ENCODE measurements at regions not wholly inside any gene's neighbourhood (a gene's known extent, or its start where the extent isn't known, plus 50 kb on each side); places are given as distances from the start of the nearest gene placed in this dataset.

DNA sequence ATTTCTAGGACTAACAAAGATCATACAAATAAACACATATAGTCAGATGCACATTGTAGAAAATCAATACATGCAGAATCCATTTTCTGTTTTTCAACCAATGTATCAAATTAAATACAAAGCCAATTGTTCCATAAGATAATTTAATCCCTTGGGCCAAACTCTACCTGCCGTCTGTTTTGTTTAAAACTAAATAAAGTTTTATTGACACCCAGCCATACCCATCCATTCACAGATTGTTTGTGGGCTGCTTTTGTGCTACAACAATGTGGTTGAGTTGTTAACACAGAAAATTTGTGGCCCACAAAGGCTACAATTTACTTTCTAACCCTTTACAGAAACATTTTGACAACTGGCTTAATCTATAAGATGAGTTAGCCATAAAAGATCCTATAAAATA lies 484.0 kb upstream of the ID2 start:
- no peak for DNase-seq

DNA sequence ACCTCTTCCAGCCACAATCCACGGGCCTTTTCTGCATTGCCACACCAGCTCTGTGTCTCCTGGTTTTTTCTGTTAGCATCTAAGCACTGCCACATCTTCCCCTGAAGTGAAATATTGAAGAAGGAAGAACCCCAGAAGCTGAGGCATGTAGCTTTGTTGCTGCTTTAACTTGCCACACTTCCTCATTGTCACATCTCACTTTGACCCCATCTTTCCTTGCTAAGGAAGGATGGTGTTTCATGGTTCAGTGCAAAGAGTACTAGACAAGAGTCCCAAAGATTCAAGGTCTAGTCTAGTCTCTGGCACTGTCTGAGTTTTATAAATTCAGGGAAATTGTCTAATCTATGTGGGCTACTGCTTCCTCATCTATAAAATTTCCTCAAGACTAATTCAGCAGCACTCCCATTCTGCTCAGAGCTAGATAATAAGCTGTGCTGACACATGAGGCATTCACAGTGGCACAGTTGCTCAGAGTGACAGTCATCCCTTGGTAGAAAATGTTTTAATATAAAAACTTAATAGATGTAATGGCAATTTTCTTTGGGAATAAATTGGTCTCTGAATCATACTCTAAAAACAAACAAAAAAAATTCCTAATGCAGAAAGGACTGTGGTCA lies 483.0 kb upstream of the ID2 start:
- no peak for DNase-seq

DNA sequence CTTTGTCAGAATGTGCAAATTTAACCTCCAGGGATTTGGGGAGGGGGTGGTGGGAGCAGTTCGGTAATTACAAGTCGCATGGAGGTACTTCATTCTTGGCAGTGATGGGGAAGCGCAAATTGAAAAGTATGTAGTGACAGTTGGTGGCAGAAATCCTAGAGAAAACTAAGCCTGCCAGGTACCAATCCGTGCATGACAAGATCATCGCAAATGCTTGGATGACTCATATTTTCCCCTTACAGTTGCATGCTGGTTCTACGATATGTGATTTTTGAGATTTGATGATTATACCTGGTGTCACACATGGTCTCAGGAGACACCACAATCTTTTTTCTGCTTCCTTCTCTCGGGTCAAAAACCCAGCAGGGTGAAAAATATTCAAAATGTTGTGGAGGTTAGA lies 479.7 kb upstream of the ID2 start:
- no peak for DNase-seq

DNA sequence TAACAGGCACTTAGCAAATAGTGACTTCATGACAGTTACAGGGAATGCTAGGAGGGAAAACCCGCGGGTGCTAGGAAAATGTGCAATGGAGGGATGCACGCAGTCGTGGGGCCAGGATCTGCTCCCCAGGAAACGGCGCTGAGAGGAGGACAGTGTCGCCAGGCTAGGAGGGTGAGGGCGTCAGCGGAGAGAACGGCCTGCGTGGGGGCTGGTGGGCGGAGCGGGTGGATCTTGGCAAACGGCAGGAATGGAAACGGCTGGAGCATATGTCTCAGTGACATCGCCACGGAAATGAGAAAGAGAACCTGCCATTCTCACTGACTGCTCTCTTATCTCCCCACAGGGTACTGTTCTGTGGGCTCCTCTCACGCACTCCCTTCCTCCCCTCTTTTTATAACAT lies 478.5 kb upstream of the ID2 start:
- DNase-seq, result no peak

DNA sequence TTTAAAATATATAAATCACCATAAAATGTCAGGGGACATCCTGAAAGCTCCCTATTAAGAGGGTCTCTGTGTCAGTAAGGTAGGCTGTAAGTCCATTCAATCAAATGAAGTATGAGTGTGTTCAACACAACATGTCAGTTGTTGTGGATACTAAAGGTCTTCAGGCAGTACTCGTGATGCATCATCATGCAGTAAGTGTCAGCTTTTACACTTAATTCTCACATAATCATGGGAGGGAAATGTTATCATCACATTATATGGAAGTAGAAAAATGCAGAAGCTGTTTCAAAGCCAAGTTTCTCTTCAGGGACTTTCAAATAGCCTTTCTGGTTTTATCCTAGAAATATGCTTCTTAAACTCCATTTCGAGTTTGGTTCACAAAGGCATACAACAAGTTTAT lies 477.1 kb upstream of the ID2 start:
- DNase-seq, result no peak

DNA sequence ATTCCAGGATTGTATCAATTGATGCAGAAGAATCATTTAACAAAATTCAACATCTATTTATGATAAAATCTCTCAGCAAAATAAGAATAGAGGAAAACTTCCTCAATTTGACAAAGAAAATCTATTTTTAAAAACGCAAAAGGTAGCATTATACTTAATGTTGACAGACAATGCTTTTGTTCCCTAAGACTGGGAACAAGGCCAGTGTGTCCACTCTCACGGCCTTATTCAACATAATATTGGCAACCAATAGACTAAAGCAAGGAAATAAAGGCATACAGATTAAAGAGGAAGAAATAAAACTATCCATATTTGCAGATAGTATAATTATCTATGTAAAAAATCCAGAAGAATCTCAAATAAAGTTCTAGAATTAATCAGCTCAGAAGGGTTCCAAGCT lies 472.4 kb upstream of the ID2 start:
- DNase-seq, result no peak

DNA sequence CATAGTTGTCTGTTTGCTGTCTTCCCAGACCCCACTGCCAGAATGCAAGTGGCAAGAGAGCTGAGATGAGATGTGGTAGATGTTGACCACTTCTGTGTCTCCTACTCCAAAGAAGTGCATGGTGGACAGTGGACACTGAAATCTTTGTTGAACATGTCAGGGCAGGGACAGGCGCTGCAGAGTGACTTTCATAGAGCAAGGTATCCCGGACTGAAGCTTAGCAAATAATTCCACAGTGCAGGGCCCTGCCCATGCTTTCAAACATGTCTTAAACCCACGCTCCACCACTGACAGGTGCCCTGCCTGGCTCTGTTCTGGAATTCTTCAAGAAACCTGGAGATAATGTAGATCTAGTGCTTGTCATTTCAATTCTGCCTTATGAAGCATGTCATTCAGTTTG lies 470.5 kb upstream of the ID2 start:
- DNase-seq, result no peak

DNA sequence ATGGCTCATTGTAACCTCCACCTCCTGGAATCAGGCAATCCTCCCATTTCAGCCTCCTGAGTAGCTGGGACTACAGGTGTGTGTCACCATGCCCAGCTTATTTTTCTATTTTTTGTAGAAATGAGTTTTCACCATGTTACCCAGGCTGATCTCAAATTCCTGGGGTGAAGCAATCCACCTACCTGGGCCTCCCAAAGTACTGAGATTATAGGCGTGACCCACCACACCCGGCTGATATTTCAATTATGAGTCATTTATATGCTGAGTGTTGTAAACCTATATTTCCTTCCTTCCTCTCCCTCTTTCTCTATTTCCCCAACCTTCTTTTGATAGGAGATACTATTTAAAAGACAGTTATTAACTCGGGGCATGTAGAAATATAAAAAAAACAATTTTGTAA lies 469.6 kb upstream of the ID2 start:
- no peak for DNase-seq

DNA sequence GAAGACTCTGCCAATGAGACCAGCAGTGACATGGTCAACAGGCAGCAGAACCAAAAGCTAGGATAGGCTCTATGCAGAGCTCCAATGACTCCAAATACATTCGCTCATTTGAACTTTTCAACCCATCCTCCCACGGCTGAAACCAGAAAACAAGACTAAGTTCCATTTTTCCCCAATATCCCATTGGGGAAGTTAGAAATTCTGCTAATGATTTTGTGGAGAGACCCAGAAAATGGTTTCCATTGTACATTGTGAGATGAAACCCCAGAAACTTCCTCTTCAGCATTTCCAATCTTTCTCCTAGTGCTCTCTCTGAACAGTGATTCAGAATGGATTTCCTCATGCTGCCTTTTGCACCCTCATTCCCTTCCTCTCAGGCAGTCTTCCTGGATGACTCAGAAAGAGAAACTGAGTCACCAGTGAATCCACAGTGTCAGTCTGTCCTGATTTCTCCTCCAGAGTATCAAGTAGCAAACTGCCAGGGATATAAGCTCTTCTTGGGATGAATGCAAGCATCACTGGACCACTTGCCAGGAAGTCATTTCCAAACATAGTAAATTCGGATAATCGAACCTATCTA lies 467.7 kb upstream of the ID2 start:
- DNase-seq, result no peak

DNA sequence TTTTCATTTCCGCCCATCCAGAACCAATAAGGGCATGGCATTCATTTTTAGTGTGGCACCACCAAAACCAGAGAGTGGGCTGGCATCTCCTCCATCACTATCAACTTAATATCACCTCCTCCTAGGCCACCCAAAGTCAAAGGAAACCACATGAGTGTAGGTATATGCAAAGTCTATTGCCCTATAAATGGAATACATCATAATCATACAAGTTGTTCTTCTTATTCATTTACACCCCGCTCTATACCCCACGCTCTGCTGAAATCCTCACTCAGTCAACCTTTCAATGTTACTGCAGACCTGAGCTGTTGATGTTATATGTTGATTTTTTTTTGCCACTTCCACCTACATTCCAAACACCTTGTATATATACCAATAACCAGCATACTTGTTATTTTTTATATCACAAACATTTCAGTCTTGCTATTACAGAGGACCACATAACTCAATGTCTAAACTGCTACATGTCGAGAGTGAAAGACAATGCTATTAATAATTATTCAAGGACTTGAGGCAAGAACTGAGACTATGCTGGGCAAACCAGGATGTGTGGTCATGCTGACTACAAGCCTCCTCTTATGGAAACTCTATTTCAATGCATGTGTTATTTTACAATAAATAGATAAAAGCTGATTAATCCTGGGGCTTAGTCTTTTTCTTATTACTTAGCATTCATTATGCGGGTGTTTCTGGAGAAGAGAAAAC lies 466.5 kb upstream of the ID2 start:
- DNase-seq, result no peak

DNA sequence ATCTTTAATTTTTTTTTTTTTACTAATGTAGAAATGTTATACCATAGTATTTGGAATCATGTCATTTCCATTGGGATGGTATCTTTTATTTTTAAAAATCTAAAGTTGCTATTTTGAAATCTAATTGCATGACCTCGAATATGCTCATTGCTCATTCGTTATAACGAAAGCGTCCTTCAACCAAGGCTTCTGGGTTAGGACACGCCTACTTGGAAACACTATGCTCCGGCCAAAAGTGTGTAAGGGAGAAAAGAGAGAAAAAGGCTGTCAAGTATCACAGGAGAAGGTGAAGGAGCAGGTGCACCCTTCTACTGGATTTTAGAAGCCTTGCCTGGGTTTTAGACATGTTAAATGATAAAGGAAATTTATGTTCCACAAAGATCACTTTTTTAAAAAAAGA lies 465.9 kb upstream of the ID2 start:
- no peak for DNase-seq

DNA sequence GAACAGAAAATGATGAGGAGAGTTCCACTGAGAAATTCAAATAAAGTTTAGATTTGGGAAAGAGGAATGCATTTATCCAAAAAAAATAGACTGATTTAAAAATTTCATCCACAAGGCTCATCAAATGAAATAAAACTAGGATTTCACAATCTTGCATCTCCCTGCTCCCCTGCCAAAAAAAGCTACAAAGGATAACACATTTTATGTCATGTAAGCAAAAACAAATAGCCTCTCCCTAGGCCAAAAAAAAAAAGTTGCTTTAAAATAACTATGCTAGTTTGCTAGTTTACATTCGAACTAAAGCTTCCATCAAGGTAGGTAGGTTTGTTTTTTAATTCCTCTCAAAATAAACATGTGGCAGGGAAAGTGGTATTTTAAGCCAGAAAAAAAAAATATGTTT lies 465.5 kb upstream of the ID2 start:
- no peak for DNase-seq

DNA sequence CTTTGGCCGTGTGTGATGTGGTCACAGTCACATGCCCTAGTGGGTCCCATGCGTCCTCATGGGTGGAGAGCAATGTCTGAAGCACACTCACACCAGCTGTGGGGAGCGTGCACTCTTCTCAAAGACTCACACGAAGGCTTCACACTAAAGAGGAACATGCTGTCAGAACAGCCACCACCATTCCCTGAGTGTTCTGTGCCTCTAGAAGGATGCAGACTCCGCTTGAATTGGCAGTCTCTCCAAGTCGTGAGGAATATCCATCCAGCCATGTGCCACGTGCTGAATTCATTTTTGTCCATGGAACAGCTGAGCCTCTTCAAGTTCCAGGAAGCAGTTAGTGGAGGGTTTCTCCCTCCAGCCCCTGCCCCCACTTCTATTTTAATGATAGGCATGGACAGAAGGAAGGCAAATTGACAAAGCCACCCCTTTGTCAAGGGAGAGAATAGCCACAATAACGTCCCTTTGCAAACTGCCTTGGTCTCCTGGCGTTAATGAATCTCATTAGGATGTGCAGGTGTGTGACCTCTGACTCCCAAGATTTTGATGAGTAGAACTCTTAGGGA lies 464.3 kb upstream of the ID2 start:
- no peak for DNase-seq

DNA sequence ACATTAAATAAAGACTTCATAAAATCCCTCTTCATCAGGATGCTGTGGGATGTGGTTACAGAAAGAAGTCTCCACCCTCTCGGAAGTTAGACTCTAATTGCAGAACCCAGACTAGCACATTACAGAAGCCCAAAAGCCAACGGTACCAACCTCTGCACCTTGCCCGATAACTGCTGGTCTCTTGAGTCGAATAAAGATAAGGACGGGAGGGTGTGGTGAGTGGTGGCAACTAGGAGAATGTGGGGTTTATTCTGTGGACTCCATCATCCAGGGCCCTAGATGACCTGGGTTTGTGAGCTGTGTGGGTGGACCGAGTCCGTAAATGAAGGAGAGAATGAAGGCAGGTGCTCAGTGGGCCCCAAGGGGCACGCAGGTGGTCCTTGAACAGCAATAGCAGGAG lies 462.8 kb upstream of the ID2 start:
- DNase-seq, result no peak

DNA sequence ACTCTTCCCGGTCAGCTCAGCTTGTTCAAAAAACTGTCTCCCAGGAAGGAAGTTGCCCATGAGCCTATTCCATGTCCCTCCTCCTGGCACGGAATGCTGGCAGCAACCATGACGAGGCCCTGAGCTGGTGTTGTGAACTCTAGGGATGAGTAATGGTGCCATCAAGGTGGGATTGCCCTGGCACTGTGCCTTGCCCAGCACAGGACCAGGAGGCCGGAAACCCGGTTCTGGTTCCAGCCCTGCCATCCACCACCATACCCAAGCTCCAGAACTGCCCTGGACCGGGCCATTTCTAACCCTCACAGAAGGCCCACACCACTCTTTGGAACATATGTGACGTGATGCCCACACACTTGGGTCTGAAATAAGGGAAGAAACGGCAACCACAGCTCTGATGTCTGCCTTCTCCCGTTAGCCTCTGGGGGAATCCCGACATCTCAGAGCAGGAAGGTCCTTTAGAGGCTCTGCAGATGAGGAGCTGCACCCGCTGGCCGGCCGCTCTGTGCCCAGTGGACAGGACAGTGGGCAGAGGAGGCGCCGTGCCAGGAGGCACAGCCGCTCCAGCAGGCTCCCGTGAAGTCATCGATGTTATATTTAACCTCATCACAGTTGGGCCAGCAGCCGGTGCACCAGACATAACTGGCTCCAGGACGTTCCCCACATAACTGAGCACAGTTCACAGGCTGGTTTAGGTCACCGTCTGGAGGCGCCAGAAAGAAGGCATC lies 462.1 kb upstream of the ID2 start:
- DNase-seq, result no peak

DNA sequence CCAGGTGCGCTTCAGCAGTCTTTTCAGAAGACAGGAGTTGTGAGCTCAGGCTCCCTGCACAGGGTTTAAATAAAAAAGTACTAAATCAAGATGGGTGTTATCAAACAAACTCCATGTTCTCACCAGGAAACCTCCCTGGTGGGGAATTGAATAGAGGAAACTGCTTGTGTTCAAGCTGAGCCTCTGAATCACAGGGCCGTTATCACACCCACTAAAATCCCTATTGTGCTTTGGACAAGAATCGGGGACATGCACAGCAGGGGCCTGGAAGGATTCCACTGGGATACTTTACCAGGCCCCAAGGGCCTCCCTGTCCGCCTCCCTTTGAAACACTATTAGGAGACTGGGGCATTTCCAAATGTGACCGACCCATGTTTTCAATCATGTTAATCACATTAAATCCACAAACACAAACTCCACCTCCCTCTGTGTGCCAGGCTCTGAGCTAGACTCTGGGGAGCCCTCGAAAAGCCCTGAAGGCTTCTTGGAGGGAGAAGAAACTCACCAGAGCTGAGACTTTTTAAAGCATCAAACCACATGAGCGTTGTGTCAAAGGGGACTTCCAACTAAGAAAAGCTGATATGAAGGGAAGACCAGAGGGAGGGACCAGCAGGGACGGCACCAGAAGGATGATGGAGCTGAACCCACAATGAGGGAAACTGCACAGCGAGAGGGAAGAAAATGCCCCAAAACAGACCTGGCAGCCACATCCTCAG lies 458.7 kb upstream of the ID2 start:
- DNase-seq, result no peak

DNA sequence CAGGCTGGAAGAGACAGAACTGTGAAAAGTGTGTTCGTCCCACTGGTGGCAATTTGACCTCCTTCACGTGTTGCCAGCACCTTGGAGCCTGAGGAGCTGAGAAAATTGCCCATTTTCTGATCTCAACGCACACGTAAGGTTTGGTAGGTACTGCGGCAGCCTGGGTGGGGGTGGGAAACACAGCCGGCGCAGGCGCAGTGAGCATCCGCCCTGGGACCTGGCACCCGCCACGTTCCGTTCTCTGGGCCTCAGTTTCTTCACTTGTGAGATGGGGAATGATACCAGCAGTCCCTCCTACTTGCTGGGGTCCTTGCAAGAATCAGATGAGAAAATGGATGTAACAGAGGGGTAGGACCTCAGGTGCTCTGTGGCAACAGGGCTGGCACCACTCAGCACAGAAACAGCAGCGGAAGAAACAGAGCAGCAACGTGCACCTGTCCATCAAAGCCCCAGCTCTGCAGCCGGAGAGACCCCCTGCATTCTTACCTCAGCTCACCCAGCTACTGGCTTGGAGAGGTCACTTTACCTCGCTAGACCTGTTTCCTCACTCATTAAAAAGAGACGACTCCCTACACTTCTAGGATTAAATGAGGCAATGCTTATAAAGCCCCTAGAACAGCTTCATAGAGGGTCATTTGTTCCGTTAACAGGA lies 458.0 kb upstream of the ID2 start:
- DNase-seq, result no peak

DNA sequence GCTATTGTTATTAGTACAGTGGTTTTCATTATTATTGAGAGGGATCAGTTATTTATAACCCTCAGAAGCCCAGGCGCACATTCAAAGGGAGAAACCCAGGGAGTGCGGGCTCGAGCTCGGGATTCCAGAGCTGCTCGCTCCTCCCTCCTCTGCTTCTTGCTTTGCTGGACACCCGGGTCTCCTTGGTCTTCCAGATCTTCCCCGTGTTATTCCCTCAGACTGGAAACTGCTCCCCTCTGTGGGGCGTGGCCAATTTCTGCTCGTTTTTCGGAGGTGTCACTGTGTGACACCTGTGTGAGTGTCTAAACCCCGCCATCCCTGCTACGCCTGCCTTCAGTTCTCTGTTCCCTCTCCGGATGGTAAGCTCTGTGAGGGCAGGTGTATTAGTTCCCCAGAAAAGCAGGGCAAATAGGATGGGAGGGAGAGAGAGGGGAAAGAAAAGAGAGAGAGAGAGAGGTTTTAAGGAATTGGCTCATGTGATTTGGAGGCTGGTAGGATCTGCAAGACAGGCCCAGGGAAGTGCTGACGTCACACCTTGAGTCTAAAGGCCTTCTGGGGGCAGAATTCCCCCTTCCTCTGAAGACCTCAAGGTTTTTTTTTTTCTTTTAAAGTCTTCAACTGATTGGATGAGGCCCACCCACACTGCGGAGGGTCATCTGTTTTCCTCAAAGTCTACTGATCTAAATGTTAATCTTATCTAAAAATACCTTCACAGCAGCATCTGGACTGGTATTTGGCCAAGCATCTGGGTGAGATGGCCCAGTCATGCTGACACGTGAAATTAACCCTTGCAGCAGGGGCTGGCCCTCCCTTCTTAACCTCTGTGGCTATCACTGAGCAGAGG lies 457.3 kb upstream of the ID2 start:
- no peak for DNase-seq

DNA sequence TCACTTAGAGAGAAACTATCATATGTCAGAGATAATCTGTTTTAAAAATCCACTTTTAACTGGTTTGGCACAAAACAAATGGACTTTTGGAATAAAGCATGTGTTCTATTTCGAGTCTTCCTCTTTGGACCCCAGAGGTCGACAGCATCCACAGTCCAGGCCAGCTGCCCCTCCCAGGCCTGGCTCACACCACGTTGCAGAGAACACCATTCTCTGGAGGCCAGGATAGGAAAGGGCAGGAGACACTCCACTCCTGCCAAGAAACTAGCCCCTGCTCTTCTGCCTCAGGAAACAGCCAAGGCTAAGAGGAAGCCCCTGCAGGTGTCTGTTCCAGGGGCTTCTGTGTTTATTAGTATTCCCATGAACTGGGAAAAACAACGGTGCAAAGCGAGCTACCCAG lies 456.6 kb upstream of the ID2 start:
- DNase-seq, result no peak

DNA sequence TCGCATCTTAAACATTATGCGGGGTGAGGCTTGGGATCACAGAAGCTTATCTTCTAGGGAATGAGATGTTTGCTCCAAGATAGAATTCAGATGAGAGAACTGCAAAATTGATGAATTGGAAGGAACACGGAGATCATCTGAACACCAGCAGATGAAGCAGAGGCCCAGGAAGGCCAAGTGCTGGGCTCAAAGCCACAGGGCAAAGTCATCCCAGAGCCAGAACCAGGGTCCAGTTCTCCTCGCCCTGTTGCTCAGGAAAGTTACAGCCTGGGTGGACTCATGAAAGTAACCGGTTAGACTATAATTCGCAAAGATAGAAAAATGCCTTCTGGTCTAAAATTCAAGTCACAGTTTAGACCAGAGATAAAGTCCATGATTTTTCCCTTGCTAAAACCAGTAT lies 456.1 kb upstream of the ID2 start:
- DNase-seq, result no peak

DNA sequence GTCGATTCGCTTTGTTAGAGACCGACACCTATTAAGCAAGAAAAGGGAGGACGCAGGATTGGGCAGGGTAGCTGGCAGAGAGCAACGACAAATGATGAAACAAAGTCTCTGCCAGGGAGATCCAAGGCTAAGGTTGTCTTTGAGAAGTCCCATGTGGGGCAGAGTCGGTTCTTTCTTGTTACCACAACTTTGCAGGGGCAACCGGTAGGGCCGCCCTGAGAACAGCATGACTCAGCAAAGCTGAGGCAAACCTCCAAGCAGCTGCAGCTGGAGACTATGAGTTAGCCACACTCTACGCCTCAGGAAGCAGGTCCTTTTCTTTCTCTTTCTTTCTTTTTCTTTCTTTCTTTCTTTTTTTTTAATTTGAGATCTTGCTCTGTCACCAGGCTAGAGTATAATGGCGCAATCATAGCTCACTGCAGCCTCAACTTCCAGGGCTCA lies 452.3 kb upstream of the ID2 start:
- DNase-seq, result peak; percentile 90

DNA sequence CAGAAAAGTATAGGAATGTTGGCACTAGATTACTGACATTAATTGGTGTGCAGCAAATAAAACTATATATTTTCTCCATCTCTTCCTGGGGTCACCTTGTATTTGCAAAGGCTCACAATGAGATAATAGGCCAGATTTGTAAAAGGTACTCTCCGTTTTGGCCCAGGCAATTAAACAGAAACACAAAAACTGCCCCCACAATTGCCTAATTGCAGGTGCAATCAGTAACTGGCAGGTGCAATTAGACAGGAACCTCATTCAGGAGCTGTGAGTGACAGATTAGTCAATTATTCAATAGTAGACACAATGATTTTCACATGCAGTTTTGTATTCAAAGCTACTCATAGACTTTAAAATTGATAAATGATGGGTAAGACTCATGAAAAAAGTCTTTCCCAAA lies 451.4 kb upstream of the ID2 start:
- no peak for DNase-seq
